Smooth muscle cell (in vitro differentiated cells): ENCODE measurements at regions not wholly inside any gene's neighbourhood (a gene's known extent, or its start where the extent isn't known, plus 50 kb on each side); places are given as distances from the start of the nearest gene placed in this dataset.

Experiments
- DNase-seq: peaks from one replicate; lab custom pipeline; 2025; ENCODE audit not compliant: unreplicated experiment; lab: John Stamatoyannopoulos, UW
- H2AFZ ChIP-seq: fragments of 200-600 bp; sonication (generic); 2 replicates; pipeline ENCODE4 v1.6.0; 2016; ENCODE audit warnings: antibody characterized with exemption, low read depth, mild to moderate bottlenecking
- H3F3A ChIP-seq: fragments of 200-600 bp; sonication (generic); 2 replicates; pipeline ENCODE4 v1.6.0; 2017; ENCODE audit warnings: antibody characterized with exemption, low read depth
- H3K27ac ChIP-seq: fragments of 200-600 bp; sonication (generic); 2 replicates; pipeline ENCODE4 v1.5.1; 2016; ENCODE audit warnings: low read depth, mild to moderate bottlenecking
- H3K27me3 ChIP-seq: fragments of 200-600 bp; sonication (generic); 2 replicates; pipeline ENCODE4 v1.6.1; 2016; ENCODE audit warnings: low read depth, mild to moderate bottlenecking
- H3K36me3 ChIP-seq: fragments of 200-600 bp; sonication (generic); 2 replicates; pipeline ENCODE4 v1.5.1; 2016; ENCODE audit warnings: low read depth
- H3K4me1 ChIP-seq: fragments of 200-600 bp; sonication (generic); 2 replicates; pipeline ENCODE4 v1.5.1; 2016; ENCODE audit warnings: low read depth
- H3K4me2 ChIP-seq: fragments of 200-600 bp; sonication (generic); 2 replicates; pipeline ENCODE4 v1.6.0; 2016; ENCODE audit warnings: mild to moderate bottlenecking
- H3K4me3 ChIP-seq: fragments of 200-600 bp; sonication (generic); 2 replicates; pipeline ENCODE4 v1.5.1; 2016; ENCODE audit warnings: mild to moderate bottlenecking
- H3K79me2 ChIP-seq: fragments of 200-600 bp; sonication (generic); 2 replicates; pipeline ENCODE4 v1.6.0; 2016; ENCODE audit warnings: low read depth, mild to moderate bottlenecking
- H3K9ac ChIP-seq: fragments of 200-600 bp; sonication (generic); 2 replicates; pipeline ENCODE4 v1.6.0; 2016; ENCODE audit warnings: low read depth
- H3K9me3 ChIP-seq: fragments of 200-600 bp; sonication (generic); replicated peaks from 2 replicates; pipeline ENCODE4 v1.5.1; 2016; ENCODE audit warnings: low read depth
- H4K20me1 ChIP-seq: fragments of 200-600 bp; sonication (generic); 2 replicates; pipeline ENCODE4 v1.6.0; 2016; ENCODE audit warnings: low read depth
- CTCF ChIP-seq: fragments of 200-600 bp; sonication (generic); IDR thresholded peaks from 2 replicates; pipeline ENCODE4 v1.5.1; 2017; ENCODE audit warnings: borderline replicate concordance, mild to moderate bottlenecking, antibody characterized with exemption; ENCODE audit not compliant: insufficient read depth, poor library complexity, severe bottlenecking
- WGBS: methylation state at CpG from one replicate; pipeline ENCODE4 v1.1.7; 2016; ENCODE audit warnings: low lambda C conversion rate; 5-methylcytosine and 5-hydroxymethylcytosine counted together

DNA sequence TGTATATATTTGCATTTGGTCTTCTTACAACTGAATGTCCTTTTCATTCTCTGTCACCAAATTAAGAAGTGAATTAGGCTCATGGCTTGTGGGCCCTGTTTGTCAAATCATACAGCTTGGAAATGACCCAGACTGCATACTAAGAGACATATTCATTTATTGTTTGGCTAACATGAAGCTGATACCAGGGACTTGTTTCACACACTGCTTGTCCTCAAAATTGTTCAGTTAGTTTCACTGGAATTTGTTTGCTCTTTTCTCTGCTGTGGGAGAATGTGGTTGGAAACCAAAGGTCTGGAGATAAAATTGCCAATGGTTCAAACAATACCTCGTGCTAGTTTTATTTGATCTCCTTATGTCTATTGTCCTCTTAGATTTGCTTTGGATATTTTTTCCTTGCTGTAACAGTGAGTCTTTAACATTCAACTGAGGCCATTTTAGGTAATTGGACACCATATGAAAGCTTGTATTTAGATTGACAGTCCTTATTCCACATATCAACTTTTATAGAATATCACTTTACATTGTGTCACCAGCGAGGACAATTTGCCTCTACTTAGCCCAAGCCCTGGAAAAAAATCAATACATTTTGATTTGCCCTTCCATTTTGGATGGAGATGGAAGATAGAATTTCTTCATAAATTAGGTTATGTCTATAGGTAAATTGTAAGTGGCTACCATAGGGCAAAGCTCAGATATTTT, 144.3 kb upstream of the MTAP start:
- Histone ChIP-seq H3K4me2 (peak overlapping the region; percentile 3), H3K79me2 (no peaks in the 10 kb centered on the region), H3K4me1 (no peaks in the 10 kb centered on the region), H4K20me1 (no peaks in the 10 kb centered on the region), H3K27me3 (no peaks in the 10 kb centered on the region), H3K9me3 (no peaks in the 10 kb centered on the region), H3K4me3 (no peak overlapping the region), H3K9ac (no peak overlapping the region), H3K36me3 (no peaks in the 10 kb centered on the region), H3F3A (peaks cover 5% of the 10 kb centered on the region), H3K27ac (no peak overlapping the region), H2AFZ (peak overlapping the region; percentile 57)
- no peak for TF ChIP-seq CTCF
- DNase-seq: no peak
- 93% methylated on average over 2 of the region's 2 CpGs for WGBS

- Histone ChIP-seq H3K27ac (no peak overlapping the region), H3K9me3 (no peaks in the 10 kb centered on the region), H3K4me3 (no peak overlapping the region), H3F3A (peaks cover 5% of the 10 kb centered on the region), H3K9ac (no peak overlapping the region), H3K4me1 (no peaks in the 10 kb centered on the region), H2AFZ (no peak overlapping the region), H3K4me2 (no peak overlapping the region), H4K20me1 (no peaks in the 10 kb centered on the region), H3K27me3 (no peaks in the 10 kb centered on the region), H3K79me2 (no peaks in the 10 kb centered on the region), H3K36me3 (no peaks in the 10 kb centered on the region)
- DNase-seq: no peak
- no peak for TF ChIP-seq CTCF
These were observed 141.5 kb upstream of the MTAP start for GRCh38 chr9:21660976-21661375.

DNA sequence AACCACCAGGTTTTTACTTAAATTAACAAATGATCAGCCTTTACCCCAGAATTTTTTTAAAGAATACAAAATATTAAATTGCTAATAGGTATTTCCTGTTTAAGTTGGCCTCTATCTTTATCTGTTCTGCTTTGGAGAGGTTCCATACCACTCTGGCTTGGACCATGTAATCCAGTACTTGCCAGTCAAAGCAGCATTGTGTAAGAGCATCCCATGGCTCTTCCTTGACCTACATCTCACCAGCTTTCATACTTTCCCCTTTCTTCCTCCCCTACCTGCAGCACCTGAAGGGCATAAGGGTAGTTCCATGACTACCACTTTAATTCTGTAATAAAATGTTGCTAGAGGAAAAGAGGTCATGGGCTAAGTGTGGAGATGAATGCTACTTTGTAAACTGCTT, 140.8 kb upstream of the MTAP start:
- Histone ChIP-seq H3K4me1 (no peaks in the 10 kb centered on the region), H2AFZ (no peak overlapping the region), H4K20me1 (no peaks in the 10 kb centered on the region), H3K27ac (no peak overlapping the region), H3K9ac (no peak overlapping the region), H3K79me2 (no peaks in the 10 kb centered on the region), H3K27me3 (no peaks in the 10 kb centered on the region), H3K9me3 (no peaks in the 10 kb centered on the region), H3K4me3 (no peak overlapping the region), H3F3A (peaks cover 5% of the 10 kb centered on the region), H3K36me3 (no peaks in the 10 kb centered on the region), H3K4me2 (no peak overlapping the region)
- TF ChIP-seq CTCF: no peak
- no peak for DNase-seq

GRCh38 chr9:21668516-21668915, 133.9 kb upstream of the MTAP start:
- Histone ChIP-seq H3K9ac (no peak overlapping the region), H3K9me3 (no peaks in the 10 kb centered on the region), H4K20me1 (no peaks in the 10 kb centered on the region), H3K4me3 (no peak overlapping the region), H3F3A (no peaks in the 10 kb centered on the region), H3K27ac (no peak overlapping the region), H3K27me3 (no peaks in the 10 kb centered on the region), H3K4me1 (peaks cover 5% of the 10 kb centered on the region), H3K4me2 (no peak overlapping the region), H3K36me3 (no peaks in the 10 kb centered on the region), H3K79me2 (no peaks in the 10 kb centered on the region), H2AFZ (no peak overlapping the region)
- WGBS: 83% methylated on average over 3 of the region's 3 CpGs
- no peak for TF ChIP-seq CTCF
- DNase-seq: no peak
